ENCODE measurements at regions not wholly inside any gene's neighbourhood (a gene's known extent, or its start where the extent isn't known, plus 50 kb on each side); places are given as distances from the start of the nearest gene placed in this dataset.

DNA sequence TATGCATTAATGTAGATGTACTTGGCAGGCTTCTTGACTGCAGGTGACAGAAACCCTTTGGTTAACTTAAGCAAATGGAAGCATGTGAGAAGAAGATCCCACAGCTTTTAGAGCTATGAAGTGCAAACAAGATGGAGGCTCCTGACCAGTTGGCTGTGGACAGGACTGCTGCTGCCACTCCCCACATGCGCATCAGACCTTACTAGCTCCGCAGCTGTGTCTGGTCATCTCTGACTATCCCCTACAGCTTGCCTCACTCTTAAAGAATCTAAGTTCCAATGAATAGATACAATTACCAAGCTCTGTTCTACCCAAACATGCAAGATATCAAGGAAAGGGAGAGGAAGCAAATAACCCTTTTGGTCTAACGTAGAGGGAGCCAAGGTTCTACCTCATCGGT is 587.6 kb downstream of the DSC3 start:
- no peak for TF ChIP-seq CTCF (conservative IDR thresholded peaks at IDR 0.05; ENCODE audit: low read depth, low read length)
- TF ChIP-seq EZH2 (IDR thresholded peaks at IDR 0.05; ENCODE audit: borderline replicate concordance, low read depth, low read length, poor library complexity, severe bottlenecking) = no peak

Measured in A673 (cell line).